OCI-LY1 (cell line): ENCODE measurements at regions not wholly inside any gene's neighbourhood (a gene's known extent, or its start where the extent isn't known, plus 50 kb on each side); places are given as distances from the start of the nearest gene placed in this dataset.

Experiments used
- H2AFZ ChIP-seq: fragments of 200-600 bp; sonication (generic), shearing (Covaris generic); 2 replicates; pipeline ENCODE4 v1.6.0; 2014; ENCODE audit warnings: antibody characterized with exemption, mild to moderate bottlenecking, low read length
- H3F3A ChIP-seq: fragments of 200-600 bp; sonication (generic), shearing (Covaris generic); 2 replicates; pipeline ENCODE4 v1.6.0; 2014; ENCODE audit warnings: mild to moderate bottlenecking, antibody characterized with exemption, low read length, moderate library complexity; ENCODE audit not compliant: insufficient read depth
- H3K27ac ChIP-seq: fragments of 200-600 bp; sonication (generic); 2 replicates; pipeline ENCODE4 v1.5.1; 2014; ENCODE audit warnings: low read length, mixed run types, mild to moderate bottlenecking, low read depth; ENCODE audit not compliant: poor library complexity, severe bottlenecking
- H3K27me3 ChIP-seq: fragments of 200-600 bp; sonication (generic); 2 replicates; pipeline ENCODE4 v1.6.0; 2014; ENCODE audit warnings: antibody characterized with exemption, mild to moderate bottlenecking, low read length, moderate library complexity; ENCODE audit not compliant: insufficient read depth
- H3K36me3 ChIP-seq: fragments of 200-600 bp; sonication (generic); 2 replicates; pipeline ENCODE4 v1.6.1; 2014; ENCODE audit warnings: mild to moderate bottlenecking, antibody characterized with exemption, low read length, moderate library complexity, mixed read lengths; ENCODE audit not compliant: insufficient read depth
- H3K4me1 ChIP-seq: fragments of 200-600 bp; sonication (generic); 2 replicates; pipeline ENCODE4 v1.5.1; 2014; ENCODE audit warnings: mild to moderate bottlenecking, low read length, moderate library complexity; ENCODE audit not compliant: insufficient read depth, severe bottlenecking
- H3K4me2 ChIP-seq: fragments of 200-600 bp; sonication (generic), shearing (Covaris generic); 2 replicates; pipeline ENCODE4 v1.6.1; 2014; ENCODE audit warnings: low read length
- H3K4me3 ChIP-seq: fragments of 200-600 bp; sonication (generic); 2 replicates; pipeline ENCODE4 v1.5.1; 2014; ENCODE audit warnings: low read length, low read depth, mild to moderate bottlenecking, mixed read lengths; ENCODE audit not compliant: poor library complexity, severe bottlenecking
- H3K79me2 ChIP-seq: fragments of 200-600 bp; shearing (Covaris generic); 2 replicates; pipeline ENCODE4 v1.6.1; 2016; ENCODE audit warnings: mixed run types, low read length, mixed read lengths; ENCODE audit not compliant: insufficient read depth
- H3K9ac ChIP-seq: fragments of 200-600 bp; sonication (generic), shearing (Covaris generic); 2 replicates; pipeline ENCODE4 v1.6.1; 2014; ENCODE audit warnings: mild to moderate bottlenecking, low read length, mixed read lengths
- H3K9me2 ChIP-seq: fragments of 200-600 bp; sonication (generic), shearing (Covaris generic); 2 replicates; pipeline ENCODE4 v1.6.1; 2014; ENCODE audit warnings: low read depth, mild to moderate bottlenecking, low read length, mixed read lengths
- H3K9me3 ChIP-seq: fragments of 200-600 bp; shearing (Covaris generic); 2 replicates; pipeline ENCODE4 v1.6.1; 2014; ENCODE audit warnings: low read length, mixed read lengths
- H4K20me1 ChIP-seq: fragments of 200-600 bp; sonication (generic), shearing (Covaris generic); 2 replicates; pipeline ENCODE4 v1.6.0; 2016; ENCODE audit warnings: mild to moderate bottlenecking, low read length; ENCODE audit not compliant: insufficient read depth
- EZH2 ChIP-seq: fragments of 200-600 bp; sonication (generic), shearing (Covaris generic); IDR thresholded peaks from 2 replicates; pipeline ENCODE4 v1.8.0; 2017; ENCODE audit warnings: borderline replicate concordance, mixed run types, mild to moderate bottlenecking, antibody characterized with exemption, low read length, moderate library complexity, mixed read lengths
- TF ChIP-seq, protein P1 (sequence below): fragments of 200-600 bp; sonication (generic), shearing (Covaris generic); IDR thresholded peaks from 2 replicates; pipeline ENCODE4 v1.5.1; 2017; ENCODE audit warnings: mild to moderate bottlenecking, antibody characterized with exemption, low read length, moderate library complexity, mixed read lengths

DNA sequence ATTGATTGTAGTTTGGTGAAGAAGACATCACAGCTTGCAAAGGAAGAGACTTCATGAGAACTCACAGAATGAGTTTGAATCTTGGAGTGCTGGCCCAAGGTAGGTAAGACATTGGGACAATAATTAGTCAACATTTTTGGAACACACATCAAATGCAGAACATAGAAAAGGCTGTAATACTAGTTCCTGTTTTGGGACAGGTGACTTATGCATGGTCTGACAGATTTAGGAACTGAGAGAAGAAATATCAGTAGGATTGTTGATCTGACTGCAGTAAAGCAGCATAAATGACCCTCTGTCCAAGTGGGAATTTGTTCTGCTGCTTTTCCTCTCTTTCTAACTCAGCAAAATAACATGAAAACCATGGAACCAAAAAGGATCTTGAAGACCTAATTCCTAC, 102.3 kb upstream of the MAP3K7 start:
- Histone ChIP-seq H3K4me2 (no peak overlapping the region), H3K27ac (no peak overlapping the region), H4K20me1 (no peaks in the 10 kb centered on the region), H3K9me3 (no peaks in the 10 kb centered on the region), H3K9me2 (no peaks in the 10 kb centered on the region), H3K36me3 (no peaks in the 10 kb centered on the region), H3F3A (no peaks in the 10 kb centered on the region), H3K4me1 (no peaks in the 10 kb centered on the region), H3K79me2 (no peaks in the 10 kb centered on the region), H3K27me3 (no peaks in the 10 kb centered on the region), H3K4me3 (no peak overlapping the region), H2AFZ (no peak overlapping the region), H3K9ac (no peak overlapping the region)
- TF ChIP-seq EZH2, result no peak
- TF ChIP-seq, protein P1, sequence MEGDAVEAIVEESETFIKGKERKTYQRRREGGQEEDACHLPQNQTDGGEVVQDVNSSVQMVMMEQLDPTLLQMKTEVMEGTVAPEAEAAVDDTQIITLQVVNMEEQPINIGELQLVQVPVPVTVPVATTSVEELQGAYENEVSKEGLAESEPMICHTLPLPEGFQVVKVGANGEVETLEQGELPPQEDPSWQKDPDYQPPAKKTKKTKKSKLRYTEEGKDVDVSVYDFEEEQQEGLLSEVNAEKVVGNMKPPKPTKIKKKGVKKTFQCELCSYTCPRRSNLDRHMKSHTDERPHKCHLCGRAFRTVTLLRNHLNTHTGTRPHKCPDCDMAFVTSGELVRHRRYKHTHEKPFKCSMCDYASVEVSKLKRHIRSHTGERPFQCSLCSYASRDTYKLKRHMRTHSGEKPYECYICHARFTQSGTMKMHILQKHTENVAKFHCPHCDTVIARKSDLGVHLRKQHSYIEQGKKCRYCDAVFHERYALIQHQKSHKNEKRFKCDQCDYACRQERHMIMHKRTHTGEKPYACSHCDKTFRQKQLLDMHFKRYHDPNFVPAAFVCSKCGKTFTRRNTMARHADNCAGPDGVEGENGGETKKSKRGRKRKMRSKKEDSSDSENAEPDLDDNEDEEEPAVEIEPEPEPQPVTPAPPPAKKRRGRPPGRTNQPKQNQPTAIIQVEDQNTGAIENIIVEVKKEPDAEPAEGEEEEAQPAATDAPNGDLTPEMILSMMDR, result no peak

DNA sequence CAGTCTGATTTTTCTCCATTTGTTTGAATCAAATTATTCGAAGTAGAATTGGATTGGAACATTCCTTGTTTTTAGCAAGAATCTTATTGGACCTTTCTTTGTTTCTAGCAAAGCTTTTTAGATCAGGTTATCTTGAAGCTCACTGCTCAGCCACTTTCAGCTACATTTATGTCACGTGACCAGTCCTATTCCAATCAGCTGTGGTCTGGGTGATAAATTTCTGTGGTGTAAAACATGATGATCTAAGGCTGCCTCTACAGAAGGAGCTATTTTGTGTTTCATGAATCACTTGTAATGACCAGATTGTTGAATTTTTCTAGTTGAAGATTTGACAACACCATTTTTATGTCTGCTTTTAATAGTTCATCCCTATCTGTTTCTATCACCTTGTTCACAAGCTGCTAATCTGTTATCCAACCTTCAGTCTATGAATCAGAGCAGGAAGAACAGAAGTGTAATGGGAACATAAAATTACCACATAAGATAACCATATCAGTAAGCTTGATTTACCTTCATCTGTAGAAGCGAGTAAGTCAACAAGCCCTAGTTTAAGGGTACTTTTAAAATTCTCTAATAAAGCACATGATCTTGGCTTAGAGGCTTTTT, 101.0 kb upstream of the MAP3K7 start:
- Histone ChIP-seq H3K36me3 (no peaks in the 10 kb centered on the region), H3F3A (no peaks in the 10 kb centered on the region), H3K4me2 (no peak overlapping the region), H3K27me3 (no peaks in the 10 kb centered on the region), H3K4me1 (no peaks in the 10 kb centered on the region), H3K9me2 (no peaks in the 10 kb centered on the region), H3K9me3 (no peaks in the 10 kb centered on the region), H4K20me1 (no peaks in the 10 kb centered on the region), H2AFZ (no peak overlapping the region), H3K79me2 (no peaks in the 10 kb centered on the region), H3K9ac (no peak overlapping the region), H3K27ac (no peak overlapping the region), H3K4me3 (no peak overlapping the region)
- no peak for TF ChIP-seq EZH2
- TF ChIP-seq, protein P1, result no peak

DNA sequence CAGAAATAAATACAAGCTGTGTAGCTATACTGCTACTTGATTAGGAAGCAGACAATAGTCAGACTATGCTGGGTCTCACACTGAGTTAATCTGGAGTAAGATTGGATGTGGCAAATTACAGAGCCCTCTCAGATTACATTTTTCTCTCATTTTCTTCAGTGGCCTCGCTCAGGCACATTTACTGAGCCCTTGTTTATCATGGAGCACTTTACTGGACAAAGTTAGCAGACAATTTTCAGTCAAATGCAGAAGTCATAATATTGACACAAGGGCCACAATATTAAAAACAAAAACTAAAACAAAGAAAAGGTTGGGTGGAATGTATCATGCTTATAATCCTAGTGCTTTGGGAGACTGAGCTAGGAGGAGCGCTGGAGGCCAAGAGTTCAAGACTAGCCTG, 95.0 kb upstream of the MAP3K7 start:
- no peak overlapping the region for H2AFZ ChIP-seq
- no peaks in the 10 kb centered on the region for H3K9me2 ChIP-seq
- no peaks in the 10 kb centered on the region for H3K9me3 ChIP-seq
- H3K27me3 ChIP-seq, result no peaks in the 10 kb centered on the region
- no peaks in the 10 kb centered on the region for H4K20me1 ChIP-seq
- H3K4me1 ChIP-seq, result no peaks in the 10 kb centered on the region
- H3K27ac ChIP-seq, result no peak overlapping the region
- H3K36me3 ChIP-seq, result no peaks in the 10 kb centered on the region
- TF ChIP-seq, protein P1, result no peak
- TF ChIP-seq EZH2, result no peak
- no peak overlapping the region for H3K9ac ChIP-seq
- no peak overlapping the region for H3K4me3 ChIP-seq
- no peaks in the 10 kb centered on the region for H3K79me2 ChIP-seq
- H3K4me2 ChIP-seq, result no peak overlapping the region
- H3F3A ChIP-seq, result no peaks in the 10 kb centered on the region
